Activated T-helper 1 cell treated with anti-CD3 and anti-CD28 coated beads, Interleukin-12 subunit alpha, Interleukin-12 subunit beta, Interleukin-2, Interleukin-4 antibody, amounts not matched to agents 30 ng/mL and 10 ng/mL and 1 ng/mL, durations not matched to agents 14 hours and 24 hours and 36 hours (primary cell): ENCODE measurements at regions not wholly inside any gene's neighbourhood (a gene's known extent, or its start where the extent isn't known, plus 50 kb on each side); places are given as distances from the start of the nearest gene placed in this dataset.
"Not testable (repeated sequence)": the region's sequence is repeated elsewhere in the genome, so short reads cannot be mapped to it uniquely, and the experiment has no call there.

Experiments used
- DNase-seq: peaks from one replicate; pipeline ENCODE4 v3.0.0; 2021; ENCODE audit warnings: low spot score
- H3K27ac Mint-ChIP-seq: one replicate; pipeline ENCODE4 v1.8.0; 2021; ENCODE audit warnings: mild to moderate bottlenecking, mixed read lengths
- H3K27me3 Mint-ChIP-seq: one replicate; pipeline ENCODE4 v1.8.0; 2022; ENCODE audit warnings: mild to moderate bottlenecking, moderate library complexity, mixed read lengths; ENCODE audit not compliant: insufficient read depth
- H3K36me3 Mint-ChIP-seq: one replicate; pipeline ENCODE4 v1.8.0; 2021; ENCODE audit warnings: low read depth, mixed read lengths
- H3K4me1 Mint-ChIP-seq: one replicate; pipeline ENCODE4 v1.8.0; 2021; ENCODE audit warnings: low read depth, mixed read lengths
- H3K4me3 Mint-ChIP-seq: one replicate; pipeline ENCODE4 v1.8.0; 2021; ENCODE audit warnings: mild to moderate bottlenecking, moderate library complexity, mixed read lengths
- H3K9me3 Mint-ChIP-seq: one replicate; pipeline ENCODE4 v1.8.0; 2021; ENCODE audit warnings: mixed read lengths
- intact Hi-C: fragments of 100-400 bp; cut with micrococcal nuclease; formaldehyde crosslinking; loops from one replicate; pipeline ENCODE4 v1.15.1; 2024

GRCh38 chr14:106792543-106792942 lies 1266.2 kb downstream of the TMEM121 start:
- Mint-ChIP-seq H3K27ac (no peak overlapping the region), H3K36me3 (no peaks in the 10 kb centered on the region), H3K27me3 (peaks cover 21% of the 10 kb centered on the region), H3K9me3 (no peaks in the 10 kb centered on the region), H3K4me1 (peaks cover 11% of the 10 kb centered on the region), H3K4me3 (no peak overlapping the region)
- no peak for DNase-seq
- intact Hi-C loops: no loop called here

- H3K4me3 Mint-ChIP-seq, DNase-seq, H3K36me3 Mint-ChIP-seq, H3K4me1 Mint-ChIP-seq, intact Hi-C loops, H3K9me3 Mint-ChIP-seq, H3K27ac Mint-ChIP-seq: not testable (repeated sequence)
- peaks cover 33% of the 10 kb centered on the region for H3K27me3 Mint-ChIP-seq
Measured at GRCh38 chr14:106798166-106798565, 1271.8 kb downstream of the TMEM121 start.

- Mint-ChIP-seq H3K4me1 (no peaks in the 10 kb centered on the region), H3K9me3 (no peaks in the 10 kb centered on the region), H3K4me3 (no peak overlapping the region), H3K27ac (no peak overlapping the region), H3K36me3 (no peaks in the 10 kb centered on the region), H3K27me3 (peaks cover 41% of the 10 kb centered on the region)
- no peak for DNase-seq
- intact Hi-C loops: no loop called here
Measured at GRCh38 chr14:106802413-106803364, 1276.3 kb downstream of the TMEM121 start.

GRCh38 chr14:106803379-106803778 lies 1277.0 kb downstream of the TMEM121 start:
- Mint-ChIP-seq H3K9me3 (no peaks in the 10 kb centered on the region), H3K4me1 (no peaks in the 10 kb centered on the region), H3K27ac (no peak overlapping the region), H3K4me3 (no peak overlapping the region), H3K36me3 (no peaks in the 10 kb centered on the region), H3K27me3 (peaks cover 35% of the 10 kb centered on the region)
- no peak for DNase-seq
- intact Hi-C loops: no loop called here

GRCh38 chr14:106807493-106807892 lies 1281.1 kb downstream of the TMEM121 start:
- H3K4me1 Mint-ChIP-seq: peaks cover 5% of the 10 kb centered on the region

GRCh38 chr14:106808458-106808857 lies 1282.1 kb downstream of the TMEM121 start:
- intact Hi-C loops: no loop called here
- H3K4me1 Mint-ChIP-seq: peaks cover 5% of the 10 kb centered on the region
- H3K9me3 Mint-ChIP-seq: no peaks in the 10 kb centered on the region

More at GRCh38 chr14:106807493-106807892, 1281.1 kb downstream of the TMEM121 start:
- H3K36me3 Mint-ChIP-seq: no peaks in the 10 kb centered on the region
- intact Hi-C loops: no loop called here
- no peak for DNase-seq
- H3K27ac Mint-ChIP-seq: no peak overlapping the region
- H3K27me3 Mint-ChIP-seq: peaks cover 34% of the 10 kb centered on the region
- H3K4me3 Mint-ChIP-seq: no peak overlapping the region
- H3K9me3 Mint-ChIP-seq: no peaks in the 10 kb centered on the region

GRCh38 chr14:106808907-106809306 lies 1282.5 kb downstream of the TMEM121 start:
- no peak for DNase-seq
- intact Hi-C loops: no loop called here
- peaks cover 30% of the 10 kb centered on the region for H3K27me3 Mint-ChIP-seq

More at GRCh38 chr14:106808458-106808857, 1282.1 kb downstream of the TMEM121 start:
- Mint-ChIP-seq H3K27ac (no peak overlapping the region), H3K36me3 (no peaks in the 10 kb centered on the region), H3K27me3 (peaks cover 31% of the 10 kb centered on the region), H3K4me3 (no peak overlapping the region)
- DNase-seq: no peak

GRCh38 chr14:106809615-106810014 lies 1283.2 kb downstream of the TMEM121 start:
- Mint-ChIP-seq H3K4me1 (peaks cover 5% of the 10 kb centered on the region), H3K27ac (no peak overlapping the region), H3K9me3 (no peaks in the 10 kb centered on the region), H3K36me3 (no peaks in the 10 kb centered on the region), H3K27me3 (peaks cover 25% of the 10 kb centered on the region), H3K4me3 (no peak overlapping the region)
- DNase-seq: no peak
- intact Hi-C loops: no loop called here

More at GRCh38 chr14:106808907-106809306, 1282.5 kb downstream of the TMEM121 start:
- Mint-ChIP-seq H3K4me3 (no peak overlapping the region), H3K9me3 (no peaks in the 10 kb centered on the region), H3K4me1 (peaks cover 5% of the 10 kb centered on the region), H3K27ac (no peak overlapping the region), H3K36me3 (no peaks in the 10 kb centered on the region)

- H3K4me1 Mint-ChIP-seq, H3K36me3 Mint-ChIP-seq, H3K9me3 Mint-ChIP-seq, DNase-seq, H3K27ac Mint-ChIP-seq, H3K4me3 Mint-ChIP-seq, intact Hi-C loops: not testable (repeated sequence)
- H3K27me3 Mint-ChIP-seq: peaks cover 20% of the 10 kb centered on the region
Measured at GRCh38 chr14:106810168-106810567, 1283.8 kb downstream of the TMEM121 start.

GRCh38 chr14:106811162-106811561 lies 1284.8 kb downstream of the TMEM121 start:
- intact Hi-C loops: no loop called here
- H3K4me1 Mint-ChIP-seq: peaks cover 5% of the 10 kb centered on the region
- no peak overlapping the region for H3K27ac Mint-ChIP-seq
- H3K9me3 Mint-ChIP-seq: no peaks in the 10 kb centered on the region
- H3K4me3 Mint-ChIP-seq: no peak overlapping the region
- peaks cover 17% of the 10 kb centered on the region for H3K27me3 Mint-ChIP-seq
- no peaks in the 10 kb centered on the region for H3K36me3 Mint-ChIP-seq
- DNase-seq: no peak

- peaks cover 5% of the 10 kb centered on the region for H3K4me1 Mint-ChIP-seq
- H3K36me3 Mint-ChIP-seq: no peaks in the 10 kb centered on the region
- H3K27me3 Mint-ChIP-seq: peaks cover 21% of the 10 kb centered on the region
- no peak overlapping the region for H3K27ac Mint-ChIP-seq
- no peak for DNase-seq
- no peak overlapping the region for H3K4me3 Mint-ChIP-seq
- intact Hi-C loops: no loop called here
- no peaks in the 10 kb centered on the region for H3K9me3 Mint-ChIP-seq
Measured at GRCh38 chr14:106812788-106813476, 1286.5 kb downstream of the TMEM121 start.

GRCh38 chr14:106813477-106813823 lies 1287.1 kb downstream of the TMEM121 start:
- Mint-ChIP-seq H3K4me1 (peaks cover 5% of the 10 kb centered on the region), H3K27me3 (peaks cover 20% of the 10 kb centered on the region), H3K27ac (no peak overlapping the region), H3K4me3 (no peak overlapping the region), H3K36me3 (no peaks in the 10 kb centered on the region), H3K9me3 (no peaks in the 10 kb centered on the region)
- DNase-seq: no peak
- intact Hi-C loops: no loop called here

GRCh38 chr14:106820119-106820518 lies 1293.7 kb downstream of the TMEM121 start:
- H3K27me3 Mint-ChIP-seq: peaks cover 14% of the 10 kb centered on the region
- no peaks in the 10 kb centered on the region for H3K9me3 Mint-ChIP-seq
- no peak overlapping the region for H3K27ac Mint-ChIP-seq
- intact Hi-C loops: no loop called here
- no peaks in the 10 kb centered on the region for H3K4me1 Mint-ChIP-seq
- H3K4me3 Mint-ChIP-seq: no peak overlapping the region
- no peak for DNase-seq
- H3K36me3 Mint-ChIP-seq: no peaks in the 10 kb centered on the region
